Liver (tissue), 3 donors: ENCODE measurements at regions not wholly inside any gene's neighbourhood (a gene's known extent, or its start where the extent isn't known, plus 50 kb on each side); places are given as distances from the start of the nearest gene placed in this dataset.

Experiments
- RAD21 ChIP-seq, 2 donors: IDR thresholded peaks; 2 replicates each; pipeline ENCODE4 v1.6.1; 2016; ENCODE audit warnings: antibody characterized with exemption in 2 of 2, mild to moderate bottlenecking in 2 of 2
- TF ChIP-seq, protein P1 (sequence below): fragments of 150-350 bp; IDR thresholded peaks from 2 replicates; pipeline ENCODE4 v1.5.1; 2017; ENCODE audit warnings: improper control_type of control experiment, low read depth, low read length; ENCODE audit not compliant: missing input control
- donor health status: healthy.
- donor health status: healthy.

GRCh38 chr2:15810477-15811150, 129.7 kb upstream of the MYCN start:
- TF ChIP-seq, protein P1, sequence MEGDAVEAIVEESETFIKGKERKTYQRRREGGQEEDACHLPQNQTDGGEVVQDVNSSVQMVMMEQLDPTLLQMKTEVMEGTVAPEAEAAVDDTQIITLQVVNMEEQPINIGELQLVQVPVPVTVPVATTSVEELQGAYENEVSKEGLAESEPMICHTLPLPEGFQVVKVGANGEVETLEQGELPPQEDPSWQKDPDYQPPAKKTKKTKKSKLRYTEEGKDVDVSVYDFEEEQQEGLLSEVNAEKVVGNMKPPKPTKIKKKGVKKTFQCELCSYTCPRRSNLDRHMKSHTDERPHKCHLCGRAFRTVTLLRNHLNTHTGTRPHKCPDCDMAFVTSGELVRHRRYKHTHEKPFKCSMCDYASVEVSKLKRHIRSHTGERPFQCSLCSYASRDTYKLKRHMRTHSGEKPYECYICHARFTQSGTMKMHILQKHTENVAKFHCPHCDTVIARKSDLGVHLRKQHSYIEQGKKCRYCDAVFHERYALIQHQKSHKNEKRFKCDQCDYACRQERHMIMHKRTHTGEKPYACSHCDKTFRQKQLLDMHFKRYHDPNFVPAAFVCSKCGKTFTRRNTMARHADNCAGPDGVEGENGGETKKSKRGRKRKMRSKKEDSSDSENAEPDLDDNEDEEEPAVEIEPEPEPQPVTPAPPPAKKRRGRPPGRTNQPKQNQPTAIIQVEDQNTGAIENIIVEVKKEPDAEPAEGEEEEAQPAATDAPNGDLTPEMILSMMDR, result no peak
- TF ChIP-seq RAD21 (IDR thresholded peaks at IDR 0.05), result no peak
